Colon (tissue), 2 donors: ENCODE measurements at regions not wholly inside any gene's neighbourhood (a gene's known extent, or its start where the extent isn't known, plus 50 kb on each side); places are given as distances from the start of the nearest gene placed in this dataset.
"Not testable (repeated sequence)": the region's sequence is repeated elsewhere in the genome, so short reads cannot be mapped to it uniquely, and the experiment has no call there.

Experiments used
- FAIRE-seq: peaks from 2 replicates; lab custom pipeline; 2012; peaks lifted over from hg19 to GRCh38; lab: Jason Lieb, UNC
- donor health status: control.
- donor health status: control.

DNA sequence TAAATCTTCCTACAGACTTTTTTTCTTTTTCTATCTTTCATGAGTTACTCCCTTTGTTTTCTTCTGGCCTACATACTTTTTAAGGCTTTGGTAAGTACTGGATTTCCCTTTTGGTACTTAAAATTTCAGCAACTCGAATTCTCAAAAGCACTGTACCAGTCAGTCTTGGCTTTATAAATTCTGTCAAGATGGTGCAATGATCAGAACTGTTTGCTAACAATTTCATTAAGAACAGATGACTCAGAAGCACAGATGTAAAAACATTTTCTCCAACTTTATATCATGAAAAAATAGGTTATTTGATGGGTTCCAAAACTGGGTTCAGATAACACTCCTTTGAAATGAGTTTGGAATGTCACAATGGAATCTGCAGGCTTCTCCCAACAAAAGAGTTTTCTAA lies 1961.8 kb upstream of the FLRT2 start:
- no peak for FAIRE-seq

DNA sequence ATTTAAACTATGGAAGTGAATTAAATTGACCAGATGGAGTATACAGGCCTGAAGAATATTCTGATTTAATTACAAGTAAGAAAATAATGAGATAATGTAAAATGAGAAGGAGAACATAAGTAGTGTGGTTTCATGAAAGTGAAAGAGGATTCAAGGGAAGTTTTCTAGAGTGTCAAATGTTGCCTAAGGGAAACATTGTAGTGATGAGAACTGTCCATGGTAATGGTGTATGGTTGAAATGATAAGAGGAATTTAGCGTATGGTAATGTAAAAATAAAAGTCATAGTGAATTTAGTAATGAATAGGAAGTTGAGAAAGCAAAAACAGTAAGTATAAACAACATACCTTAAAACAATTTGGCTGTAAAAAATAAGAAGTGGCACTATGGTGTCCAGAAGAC lies 1954.6 kb upstream of the FLRT2 start:
- FAIRE-seq, result no peak

DNA sequence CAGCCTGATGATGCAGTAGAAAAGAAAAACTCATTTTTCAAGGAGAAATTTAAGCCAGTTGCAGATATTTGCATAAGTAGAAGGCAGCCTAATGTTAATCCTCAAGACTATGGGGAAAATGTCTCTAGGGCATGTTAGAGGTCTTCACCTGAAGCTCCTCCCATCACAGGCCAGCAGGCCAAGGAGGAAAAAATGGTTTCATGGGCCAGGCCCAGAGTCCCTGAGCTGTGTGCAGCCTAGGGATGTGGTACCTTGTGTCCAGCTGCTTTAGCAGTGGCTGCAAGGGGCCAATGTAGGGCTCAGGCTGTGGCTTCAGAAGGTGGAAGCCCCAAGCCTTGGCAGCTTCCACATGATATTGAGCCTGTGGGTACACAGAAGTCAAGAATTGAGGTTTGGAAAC lies 1946.7 kb upstream of the FLRT2 start:
- no peak for FAIRE-seq

DNA sequence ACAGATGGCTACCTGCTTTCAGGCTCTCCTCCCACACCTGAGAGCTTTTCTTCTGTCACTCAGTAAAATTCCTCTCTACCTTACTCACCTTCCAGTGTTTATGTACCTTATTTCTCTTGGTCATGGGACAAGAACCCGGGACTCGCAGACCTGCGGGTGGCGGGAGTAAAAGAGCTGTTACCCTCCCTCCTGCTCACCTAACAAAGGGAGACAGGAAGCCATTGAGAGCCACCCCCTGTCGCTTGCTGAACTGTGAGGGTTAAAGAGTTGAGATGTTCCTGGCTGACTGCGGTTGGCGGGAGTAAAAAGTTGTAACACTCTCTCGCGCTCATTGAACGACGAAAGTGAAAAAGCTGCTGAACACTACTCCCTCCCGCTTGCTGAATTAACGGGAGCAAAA lies 1935.1 kb upstream of the FLRT2 start:
- FAIRE-seq, result no peak

DNA sequence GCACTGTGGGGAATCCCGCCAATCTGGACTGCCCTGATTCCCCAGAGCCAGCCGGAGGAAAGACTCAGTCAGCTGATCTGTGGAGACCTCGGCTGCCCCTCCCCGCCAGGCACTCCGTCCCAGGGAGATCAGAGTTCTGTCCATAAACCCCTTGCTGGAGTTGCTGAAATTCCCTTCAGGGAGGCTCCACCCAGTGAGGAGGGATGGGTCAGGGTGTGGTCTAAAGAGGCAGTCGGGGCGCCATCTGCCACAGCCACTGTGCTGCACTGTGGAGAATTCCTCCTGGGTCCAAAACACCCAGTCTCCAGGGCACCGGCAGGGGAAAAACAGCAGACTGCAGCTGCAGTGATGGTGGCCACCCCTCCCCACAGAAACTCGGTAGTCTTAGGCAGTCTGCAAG lies 1922.3 kb upstream of the FLRT2 start:
- FAIRE-seq, result no peak

DNA sequence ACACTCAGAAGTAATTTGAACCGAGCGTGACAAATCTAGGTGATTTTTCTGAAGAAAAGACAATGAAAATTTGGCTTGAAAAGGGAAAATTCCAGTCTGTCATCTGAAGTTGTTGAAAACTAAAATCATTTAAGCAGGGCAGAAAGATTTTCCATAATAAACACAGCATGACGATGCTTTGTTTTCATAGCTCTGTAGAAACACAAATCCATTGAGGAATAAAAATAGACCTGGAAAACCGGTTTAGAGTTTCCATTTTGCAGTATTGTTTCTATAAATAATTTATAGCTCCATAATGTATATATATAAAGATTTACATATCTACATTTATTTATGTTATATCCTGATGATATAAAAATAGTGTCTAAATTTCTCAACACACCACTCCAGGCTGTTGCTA lies 1918.5 kb upstream of the FLRT2 start:
- FAIRE-seq, result no peak

DNA sequence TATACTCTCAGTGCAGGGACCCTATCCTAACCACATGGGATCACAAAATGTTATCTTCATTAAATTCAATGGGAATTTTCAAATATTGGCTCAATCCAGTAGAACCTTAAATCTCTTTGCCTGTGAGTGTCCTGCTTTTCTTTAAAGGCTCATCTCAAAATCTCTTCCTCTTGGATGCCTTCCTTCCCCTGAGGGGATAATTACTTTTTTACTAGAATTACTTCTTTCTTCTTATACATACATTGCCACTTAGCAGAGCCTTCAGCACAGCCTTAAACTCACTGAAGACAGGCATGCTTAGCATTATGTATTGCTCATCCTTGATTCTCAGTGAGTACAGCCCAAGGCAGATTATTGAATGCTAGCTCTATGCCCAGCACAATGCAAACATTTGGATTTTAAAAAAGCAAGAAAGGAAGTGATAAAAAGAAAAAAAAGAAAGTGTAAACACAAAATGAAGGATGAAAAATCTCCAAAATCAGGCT lies 1918.0 kb upstream of the FLRT2 start:
- no peak for FAIRE-seq

DNA sequence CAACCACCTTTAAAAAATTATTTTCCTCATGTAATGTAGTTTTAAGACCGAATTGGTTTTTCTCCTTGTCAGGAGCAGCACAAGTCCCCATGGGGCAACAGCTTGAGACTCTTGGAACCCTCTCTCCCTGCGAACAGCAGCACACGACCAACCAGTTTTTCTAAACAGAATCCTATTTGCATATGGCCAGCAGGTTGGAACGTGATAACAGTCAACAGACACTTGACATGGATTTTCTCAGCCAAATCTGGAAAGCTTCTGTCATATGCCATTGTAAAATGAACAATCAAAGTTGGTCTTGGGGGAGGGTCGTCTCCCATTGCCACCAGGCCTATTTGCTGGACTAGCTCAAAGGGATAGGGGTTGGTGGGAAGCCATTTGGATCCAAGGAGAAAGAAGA lies 1915.0 kb upstream of the FLRT2 start:
- FAIRE-seq, result no peak

DNA sequence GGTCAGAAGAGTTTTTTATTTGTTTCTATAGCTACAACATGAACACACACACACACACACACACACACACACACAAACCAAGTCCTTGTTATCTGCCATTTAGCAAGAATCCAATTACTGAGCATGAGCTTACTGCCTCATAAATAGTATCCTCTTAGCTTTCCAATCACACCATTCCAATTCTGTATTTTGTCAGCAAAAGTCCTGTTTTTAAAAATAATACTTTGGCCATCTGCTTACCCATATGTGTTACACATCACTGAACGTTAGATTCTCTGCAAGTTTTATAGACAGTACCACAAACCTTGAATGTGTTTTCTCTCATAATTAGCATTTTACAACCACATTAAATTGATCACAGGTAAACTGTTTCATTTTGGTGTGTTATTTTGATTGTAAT lies 1905.4 kb upstream of the FLRT2 start:
- no peak for FAIRE-seq

DNA sequence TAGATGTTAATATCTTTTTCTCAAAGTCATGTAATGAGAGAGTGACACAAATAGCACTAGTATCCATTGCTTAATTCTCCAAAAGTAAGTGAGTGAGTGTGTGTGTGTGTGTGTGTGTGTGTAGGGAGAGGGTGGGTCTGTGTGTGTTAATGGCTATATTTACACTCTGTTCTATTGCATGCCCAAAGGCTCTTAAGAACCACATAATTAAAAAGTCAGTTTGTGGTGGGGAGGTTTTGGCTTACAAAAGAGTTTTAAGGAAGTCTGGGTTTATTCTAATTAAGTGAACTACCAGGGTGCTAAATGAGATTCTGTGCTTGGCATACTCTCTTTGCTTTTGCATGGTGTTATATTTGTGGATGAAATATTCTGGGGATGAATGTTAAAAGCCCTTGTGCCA lies 1897.6 kb upstream of the FLRT2 start:
- FAIRE-seq, result no peak

DNA sequence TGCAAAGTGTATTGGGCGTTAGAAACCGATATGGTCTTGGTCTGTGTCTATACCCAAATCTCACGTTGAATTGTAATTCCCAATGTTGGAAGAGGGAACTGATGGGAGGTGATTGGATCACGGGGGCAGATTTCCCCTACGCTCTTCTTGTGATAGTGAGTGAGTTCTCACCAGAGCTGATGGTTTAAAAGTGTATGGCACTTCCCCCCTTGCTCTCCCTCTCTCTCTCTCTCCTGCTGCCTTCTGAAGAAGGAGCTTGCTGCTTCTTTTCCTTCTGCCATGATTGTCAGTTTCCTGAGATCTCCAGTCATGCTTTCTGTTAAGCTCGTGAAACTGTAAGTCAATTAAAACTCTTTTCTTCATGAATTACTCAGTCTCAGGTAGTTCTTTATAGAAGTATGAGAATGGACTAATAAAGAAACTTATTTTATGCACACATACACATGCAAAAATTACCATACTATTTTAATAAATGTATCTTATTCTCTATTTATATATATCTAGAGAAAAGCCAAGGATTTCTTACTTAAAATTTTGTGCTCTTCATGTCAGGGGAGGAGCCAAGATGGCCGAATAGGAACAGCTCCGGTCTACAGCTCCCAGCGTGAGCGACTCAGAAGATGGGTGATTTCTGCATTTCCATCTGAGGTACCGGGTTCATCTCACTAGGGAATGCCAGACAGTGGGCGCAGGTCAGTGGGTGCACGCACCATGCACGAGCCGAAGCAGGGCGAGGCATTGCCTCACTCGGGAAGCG lies 1891.0 kb upstream of the FLRT2 start:
- no peak for FAIRE-seq

DNA sequence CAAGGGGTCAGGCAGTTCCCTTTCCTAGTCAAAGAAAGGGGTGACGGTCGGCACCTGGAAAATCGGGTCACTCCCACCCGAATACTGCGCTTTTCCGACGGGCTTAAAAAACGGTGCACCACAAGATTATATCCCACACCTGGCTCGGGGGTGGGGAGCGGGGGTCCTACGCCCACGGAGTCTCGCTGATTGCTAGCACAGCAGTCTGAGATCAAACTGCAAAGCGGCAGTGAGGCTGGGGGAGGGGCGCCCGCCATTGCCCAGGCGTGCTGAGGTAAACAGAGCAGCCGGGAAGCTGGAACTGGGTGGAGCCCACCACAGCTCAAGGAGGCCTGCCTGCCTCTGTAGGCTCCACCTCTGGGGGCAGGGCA lies 1890.5 kb upstream of the FLRT2 start:
- not testable (repeated sequence) for FAIRE-seq

DNA sequence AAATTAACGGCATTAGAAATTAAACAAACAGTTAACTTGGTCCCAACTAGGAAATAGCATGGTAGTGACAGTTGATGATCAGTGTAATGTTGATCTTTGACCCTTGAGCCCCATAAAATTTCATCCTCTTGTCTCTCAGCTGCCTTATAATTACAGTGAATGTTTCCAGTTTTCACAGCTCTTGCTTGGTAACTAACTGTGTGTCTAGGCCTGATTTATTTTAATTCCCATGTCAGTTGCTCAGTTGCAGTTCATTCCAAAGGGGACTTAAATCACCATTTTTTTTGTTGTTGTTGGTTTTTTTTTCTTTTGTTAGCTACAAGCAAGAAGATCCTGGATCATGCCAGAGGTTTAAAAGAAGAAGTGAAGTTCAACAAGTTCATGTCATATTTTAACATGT lies 1883.7 kb upstream of the FLRT2 start:
- FAIRE-seq, result no peak

DNA sequence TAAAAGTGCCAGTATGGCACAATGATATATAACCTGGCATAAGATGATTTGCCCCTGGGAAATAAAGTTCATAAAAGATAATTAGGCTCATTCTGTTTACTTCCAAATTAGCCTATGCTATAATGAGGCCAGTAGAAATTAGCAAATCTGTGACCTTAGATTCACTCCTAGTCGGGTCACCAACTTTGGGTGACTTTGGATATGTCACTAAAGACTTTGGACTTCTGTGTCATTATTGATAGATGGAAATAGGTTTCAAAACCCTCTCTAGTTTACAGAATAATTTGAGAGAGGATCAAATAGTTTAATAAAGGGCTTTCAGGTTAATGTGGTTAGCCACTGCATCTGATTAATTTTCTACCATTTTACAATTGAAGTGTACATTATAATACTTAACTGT lies 1869.3 kb upstream of the FLRT2 start:
- no peak for FAIRE-seq

DNA sequence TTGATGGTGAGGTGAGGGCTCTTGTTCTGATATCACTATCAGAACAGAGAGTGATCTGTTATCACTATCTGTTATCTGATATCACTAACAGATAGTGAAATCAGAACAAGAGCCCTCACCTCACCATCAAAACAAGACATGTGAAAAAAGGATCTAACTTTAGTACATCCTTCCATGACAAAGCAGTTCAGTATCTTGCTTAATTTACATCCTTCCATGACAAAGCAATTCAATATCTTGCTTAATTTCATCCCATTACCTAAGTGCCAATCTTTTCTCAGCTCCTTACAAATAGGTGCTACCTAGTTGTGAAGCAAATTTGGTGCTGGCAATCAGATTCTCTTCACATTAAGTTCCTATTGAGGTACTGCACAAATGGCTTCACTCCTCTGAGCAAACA lies 1865.6 kb upstream of the FLRT2 start:
- FAIRE-seq, result no peak

DNA sequence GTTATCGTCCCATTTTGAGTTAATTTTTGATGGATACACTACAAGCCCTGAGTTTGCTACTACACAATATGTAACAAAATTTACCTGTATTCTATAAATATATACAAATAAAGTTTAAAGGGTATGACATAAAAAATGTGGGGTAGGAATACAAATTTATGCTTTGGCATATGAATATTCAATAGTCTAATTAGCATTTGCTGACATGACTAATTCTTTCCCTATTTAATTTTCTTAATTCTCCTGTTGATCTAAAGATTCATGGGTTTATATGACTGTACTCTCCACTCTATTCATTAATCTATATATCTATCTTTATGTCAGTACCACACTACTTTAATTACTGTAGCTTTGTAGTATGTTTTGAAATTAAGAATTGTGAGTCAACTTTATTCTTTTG lies 1840.7 kb upstream of the FLRT2 start:
- no peak for FAIRE-seq

DNA sequence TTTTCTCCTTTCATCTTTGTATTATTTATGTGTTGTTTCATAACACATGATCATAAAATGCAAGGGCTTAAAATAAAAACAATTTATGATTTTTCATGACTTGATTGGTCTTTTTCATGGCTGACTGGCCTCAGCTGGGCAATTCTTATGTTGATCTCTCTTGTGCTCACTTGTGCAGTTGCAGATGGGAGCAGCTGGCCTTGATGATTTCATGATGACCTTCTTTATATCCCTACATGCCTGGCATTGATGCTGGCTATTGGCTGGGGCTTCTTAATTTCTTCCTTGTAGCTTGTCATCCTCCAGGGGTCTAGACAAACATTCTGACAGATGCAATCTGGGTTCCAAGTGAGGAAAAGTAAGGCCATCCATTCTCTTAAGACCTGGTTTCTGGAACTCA lies 1832.8 kb upstream of the FLRT2 start:
- FAIRE-seq, result no peak

DNA sequence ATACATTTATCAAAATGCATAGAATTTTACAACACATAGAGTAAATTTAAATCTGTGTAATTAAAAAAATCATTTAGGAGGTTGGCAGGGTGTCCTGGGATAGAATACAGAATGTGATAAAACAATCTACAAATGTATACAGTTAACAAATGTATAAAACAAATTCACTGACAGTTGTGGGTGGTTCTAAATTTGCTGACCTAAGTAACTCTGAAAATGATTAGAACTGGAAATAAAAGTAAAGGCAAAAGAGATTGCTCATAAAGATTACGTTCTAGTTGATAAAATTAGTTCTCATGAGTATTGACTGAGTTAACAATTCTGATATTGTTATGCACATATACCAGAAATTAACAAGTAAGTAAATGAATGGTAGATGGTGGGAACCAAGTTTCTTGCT lies 1827.3 kb upstream of the FLRT2 start:
- no peak for FAIRE-seq

DNA sequence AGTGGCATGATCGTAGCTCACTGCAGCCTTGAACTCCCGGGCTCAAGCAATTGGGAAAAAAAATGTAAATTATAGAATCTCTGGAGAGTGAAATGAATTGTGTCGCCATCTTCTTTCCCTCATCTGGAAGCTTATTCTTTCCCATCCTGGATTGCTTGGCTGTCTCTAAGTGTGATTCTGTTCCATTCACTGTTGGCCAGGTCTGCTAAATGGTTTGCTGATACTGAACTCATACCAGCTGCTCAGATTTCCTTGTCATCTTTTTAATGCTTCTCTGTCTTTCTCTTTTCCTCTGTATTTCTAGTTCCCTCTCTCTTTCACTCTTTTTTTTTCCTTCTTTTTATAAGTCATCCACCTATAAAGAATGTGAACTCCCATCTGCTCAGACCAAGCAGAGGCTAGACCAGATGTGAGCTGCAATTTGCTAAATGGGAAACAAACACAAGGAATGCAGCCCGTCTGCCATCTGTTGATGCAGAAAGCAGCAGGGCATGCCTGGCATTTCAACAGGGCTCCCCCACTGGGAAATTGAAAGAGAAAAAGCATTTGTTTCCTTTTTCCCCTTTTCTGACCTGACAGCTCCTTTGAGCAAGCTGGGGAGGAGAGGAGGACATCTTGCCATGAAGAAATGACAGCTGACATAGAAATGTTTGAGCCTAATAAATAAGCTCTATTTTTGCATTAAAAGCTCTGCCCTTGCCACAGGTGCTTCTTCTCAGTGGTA lies 1823.6 kb upstream of the FLRT2 start:
- FAIRE-seq, result no peak

DNA sequence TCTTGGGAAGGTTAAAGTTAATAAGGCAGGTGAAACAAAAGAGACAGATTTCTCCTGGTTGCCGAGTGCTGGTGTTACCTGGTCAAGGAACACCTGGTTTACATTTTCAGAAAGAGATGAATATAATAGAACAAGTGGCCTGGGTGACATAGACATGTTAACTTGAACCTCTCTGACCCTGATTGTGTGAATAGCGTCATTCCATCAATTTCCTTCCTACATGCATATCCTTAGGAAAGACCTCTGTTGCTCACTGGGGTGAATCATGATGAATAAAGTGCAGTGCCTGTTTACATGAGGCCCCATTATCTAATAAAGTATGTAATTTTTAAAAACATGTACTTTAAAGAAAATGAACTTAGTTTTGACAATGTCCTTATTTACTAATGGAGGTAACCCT lies 1822.9 kb upstream of the FLRT2 start:
- FAIRE-seq, result no peak

DNA sequence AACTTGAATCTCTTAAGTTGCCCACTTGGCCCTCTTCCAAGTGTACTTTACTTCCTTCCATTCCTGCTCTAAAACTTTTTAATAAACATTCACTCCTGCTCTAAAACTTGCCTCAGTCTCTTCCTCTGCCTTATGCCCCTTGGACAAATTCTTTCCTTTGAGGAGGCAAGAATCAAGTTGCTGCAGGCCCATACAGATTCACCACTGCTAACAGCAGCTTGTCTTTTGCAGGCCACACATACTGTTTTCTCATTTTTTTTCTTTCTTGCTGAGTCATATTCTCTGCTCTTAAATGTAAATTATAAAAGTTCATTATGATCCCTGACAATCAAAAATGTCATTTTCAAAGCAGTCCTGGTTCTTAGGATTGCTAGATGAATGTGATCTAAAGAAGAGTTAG lies 1820.8 kb upstream of the FLRT2 start:
- no peak for FAIRE-seq

DNA sequence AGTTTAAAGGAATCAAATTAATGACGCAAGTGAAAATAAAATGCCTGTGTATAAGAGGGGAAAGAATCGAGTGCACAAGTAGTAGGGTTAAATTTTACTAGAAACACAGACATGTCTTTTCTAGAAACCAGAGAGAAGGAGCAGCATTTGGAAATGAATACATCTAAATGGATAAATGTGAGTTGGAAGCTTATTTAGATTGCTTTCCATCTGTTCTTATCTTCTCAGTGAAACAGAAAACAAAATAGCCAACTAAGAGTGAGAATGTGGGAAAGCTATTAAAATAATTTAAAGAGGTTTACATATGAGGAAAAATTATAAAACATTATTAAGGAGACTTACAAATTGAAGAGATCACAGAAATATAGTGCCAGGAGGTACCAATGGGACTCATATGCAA lies 1818.9 kb upstream of the FLRT2 start:
- FAIRE-seq, result no peak

DNA sequence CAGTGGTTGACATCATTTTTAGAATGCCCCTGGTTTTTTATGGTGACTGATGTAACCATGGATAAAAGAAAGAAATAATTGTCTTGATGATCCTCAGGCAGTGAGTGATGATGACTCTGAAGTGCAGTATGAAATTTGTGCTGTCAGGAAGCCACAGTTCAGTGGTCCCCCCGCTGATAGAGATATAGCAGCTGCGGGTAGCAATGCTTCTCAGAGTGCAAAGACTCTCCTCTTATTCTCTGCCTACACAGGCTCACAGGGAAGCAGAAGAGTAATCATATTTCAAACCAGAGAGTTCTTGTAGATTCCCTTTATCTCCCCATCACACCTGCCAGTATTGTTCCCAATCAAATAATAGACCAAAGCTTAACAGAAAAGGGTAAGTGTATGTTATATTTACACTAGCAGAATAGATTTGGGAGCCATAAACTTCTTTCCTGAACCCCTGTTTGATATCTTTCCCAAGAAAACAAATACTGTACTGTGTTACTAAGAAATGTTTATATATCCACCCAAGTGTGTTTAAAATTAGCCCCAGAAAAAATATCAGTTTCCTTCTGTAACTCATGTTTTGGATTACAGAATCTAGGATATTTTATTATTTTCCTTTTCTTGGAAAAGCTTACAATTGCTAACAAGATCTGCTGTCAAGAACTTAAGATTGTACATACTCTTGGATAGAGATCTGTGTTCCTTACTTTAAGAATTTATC lies 1817.4 kb upstream of the FLRT2 start:
- no peak for FAIRE-seq
